ENCODE measurements at regions not wholly inside any gene's neighbourhood (a gene's known extent, or its start where the extent isn't known, plus 50 kb on each side); places are given as distances from the start of the nearest gene placed in this dataset.

GRCh38 chr10:44309361-44309760 lies 75.5 kb downstream of the CXCL12 start:
- TF ChIP-seq CEBPB (IDR thresholded peaks at IDR 0.05), result no peak
- no peak for TF ChIP-seq HMGXB4 (CRISPR knock-in tag; IDR thresholded peaks at IDR 0.05; ENCODE audit: borderline replicate concordance)
- TF ChIP-seq, protein P1, sequence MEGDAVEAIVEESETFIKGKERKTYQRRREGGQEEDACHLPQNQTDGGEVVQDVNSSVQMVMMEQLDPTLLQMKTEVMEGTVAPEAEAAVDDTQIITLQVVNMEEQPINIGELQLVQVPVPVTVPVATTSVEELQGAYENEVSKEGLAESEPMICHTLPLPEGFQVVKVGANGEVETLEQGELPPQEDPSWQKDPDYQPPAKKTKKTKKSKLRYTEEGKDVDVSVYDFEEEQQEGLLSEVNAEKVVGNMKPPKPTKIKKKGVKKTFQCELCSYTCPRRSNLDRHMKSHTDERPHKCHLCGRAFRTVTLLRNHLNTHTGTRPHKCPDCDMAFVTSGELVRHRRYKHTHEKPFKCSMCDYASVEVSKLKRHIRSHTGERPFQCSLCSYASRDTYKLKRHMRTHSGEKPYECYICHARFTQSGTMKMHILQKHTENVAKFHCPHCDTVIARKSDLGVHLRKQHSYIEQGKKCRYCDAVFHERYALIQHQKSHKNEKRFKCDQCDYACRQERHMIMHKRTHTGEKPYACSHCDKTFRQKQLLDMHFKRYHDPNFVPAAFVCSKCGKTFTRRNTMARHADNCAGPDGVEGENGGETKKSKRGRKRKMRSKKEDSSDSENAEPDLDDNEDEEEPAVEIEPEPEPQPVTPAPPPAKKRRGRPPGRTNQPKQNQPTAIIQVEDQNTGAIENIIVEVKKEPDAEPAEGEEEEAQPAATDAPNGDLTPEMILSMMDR (IDR thresholded peaks at IDR 0.05), result no peak
- TF ChIP-seq CHD2 (IDR thresholded peaks at IDR 0.05; ENCODE audit: low read length, partially characterized antibody), result no peak
- TF ChIP-seq RCOR1 (IDR thresholded peaks at IDR 0.05; ENCODE audit: low read depth, low read length), result no peak
- no peak for TF ChIP-seq REST (IDR thresholded peaks at IDR 0.05)
